Lower leg skin (tissue), 4 donors: ENCODE measurements at regions not wholly inside any gene's neighbourhood (a gene's known extent, or its start where the extent isn't known, plus 50 kb on each side); places are given as distances from the start of the nearest gene placed in this dataset.

Source experiments
- DNase-seq, 2 donors: peaks; one replicate each; pipeline ENCODE4 v3.0.0-alpha.2; 2019; ENCODE audit warnings: low spot score in 2 of 2
- H3K4me3 ChIP-seq: fragments of 200-600 bp; sonication (generic); 2 replicates; pipeline ENCODE4 v1.5.1; 2017; ENCODE audit warnings: mild to moderate bottlenecking, low read depth; ENCODE audit not compliant: poor library complexity, severe bottlenecking
- CTCF ChIP-seq, 3 donors: fragments of 450-650 bp; IDR thresholded peaks; one replicate each; pipeline ENCODE4 v1.5.1; 2016; ENCODE audit warnings: antibody characterized with exemption in 3 of 3, mild to moderate bottlenecking in 3 of 3, moderate library complexity in 2 of 3
- POLR2A ChIP-seq, 2 donors: fragments of 450-650 bp; IDR thresholded peaks; one replicate each; pipeline ENCODE4 v1.6.1; 2016 to 2017; ENCODE audit warnings: antibody characterized with exemption in 2 of 2, mild to moderate bottlenecking in 1 of 2, moderate library complexity in 1 of 2
- WGBS, 2 donors: methylation state at CpG; one replicate each; pipeline ENCODE4 v1.1.5; 2018; 5-methylcytosine and 5-hydroxymethylcytosine counted together
- intact Hi-C: fragments of 100-400 bp; cut with DNase I; formaldehyde crosslinking; loops from one replicate; pipeline ENCODE4 v1.15.0; 2023; ENCODE audit warnings: low total_unique reads

DNA sequence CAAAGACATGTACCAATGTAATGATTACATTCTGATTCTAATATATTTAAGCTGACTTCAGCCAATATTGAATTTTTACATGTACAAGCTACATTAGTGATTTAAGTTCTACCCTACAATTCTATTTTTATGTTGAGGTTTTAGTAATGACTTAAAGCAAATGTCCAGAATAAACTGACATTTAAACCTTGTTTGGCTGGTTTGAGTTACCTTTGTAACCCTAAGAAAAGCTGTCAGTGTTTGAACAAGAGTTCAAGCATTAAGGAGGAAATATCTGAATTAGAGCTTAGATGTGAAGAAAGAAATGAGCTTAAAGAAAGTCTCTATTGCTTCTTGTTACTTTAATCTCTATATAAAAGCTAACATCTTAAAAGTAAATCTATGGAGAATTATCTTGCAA, 710.6 kb upstream of the EPHA7 start:
- H3K4me3 ChIP-seq: no peak overlapping the region
- DNase-seq: no peak
- no peak for TF ChIP-seq CTCF (IDR thresholded peaks at IDR 0.05)
- intact Hi-C loops: no loop called here

- no peak for DNase-seq
- 18 to 43% methylated on average over 1 of the region's 1 CpG for WGBS, 2 donors
- no peak overlapping the region for H3K4me3 ChIP-seq
- TF ChIP-seq CTCF (IDR thresholded peaks at IDR 0.05): no peak
- intact Hi-C loops: no loop called here
Observed at GRCh38 chr6:94127716-94128115, 708.4 kb upstream of the EPHA7 start.

DNA sequence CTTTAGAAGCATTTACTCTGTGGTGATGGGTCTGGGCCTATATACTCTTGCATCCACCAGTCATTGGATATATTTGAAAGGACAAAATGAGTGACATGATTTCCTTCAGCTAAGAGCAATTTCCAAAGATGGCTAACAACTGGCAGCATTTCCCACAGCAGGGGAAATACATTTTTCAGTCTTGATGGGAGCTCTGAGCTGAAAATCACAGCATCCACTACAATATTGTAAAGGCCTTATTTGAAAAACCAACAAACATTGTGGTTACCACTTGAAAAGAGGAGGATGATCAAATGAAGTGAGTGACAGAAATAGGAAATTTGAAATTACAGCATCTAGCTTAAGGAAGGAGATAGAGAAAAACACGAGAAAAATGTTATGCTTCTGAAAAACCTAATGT, 705.0 kb upstream of the EPHA7 start:
- TF ChIP-seq CTCF (IDR thresholded peaks at IDR 0.05): no peak
- no peak for TF ChIP-seq POLR2A (IDR thresholded peaks at IDR 0.05)
- intact Hi-C loops: no loop called here
- DNase-seq: no peak
- 89 to 100% methylated on average over 1 of the region's 1 CpG for WGBS, 2 donors
- H3K4me3 ChIP-seq: no peak overlapping the region

GRCh38 chr6:94121094-94121493, 701.7 kb upstream of the EPHA7 start:
- no peak for DNase-seq
- no peak overlapping the region for H3K4me3 ChIP-seq
- TF ChIP-seq POLR2A (IDR thresholded peaks at IDR 0.05): no peak
- 85 to 91% methylated on average over 3 of the region's 3 CpGs for WGBS, 2 donors
- intact Hi-C loops: no loop called here

- whole genome bisulfite sequencing, 2 donors: 81 to 86% methylated on average over 4 of the region's 4 CpGs
- no peak for DNase-seq
- no peak overlapping the region for H3K4me3 ChIP-seq
- TF ChIP-seq CTCF (IDR thresholded peaks at IDR 0.05): no peak
- TF ChIP-seq POLR2A (IDR thresholded peaks at IDR 0.05): no peak
- intact Hi-C loops: no loop called here
Observed at GRCh38 chr6:94099072-94099471, 679.7 kb upstream of the EPHA7 start.

- WGBS, 2 donors: 38 to 39% methylated on average over 1 of the region's 1 CpG
- DNase-seq: no peak
- TF ChIP-seq CTCF (IDR thresholded peaks at IDR 0.05): no peak
- no peak for TF ChIP-seq POLR2A (IDR thresholded peaks at IDR 0.05)
- intact Hi-C loops: no loop called here
- H3K4me3 ChIP-seq: no peak overlapping the region
Observed at GRCh38 chr6:94095961-94096360, 676.6 kb upstream of the EPHA7 start.
